Cardiac muscle cell (in vitro differentiated cells and primary cell): ENCODE measurements at regions not wholly inside any gene's neighbourhood (a gene's known extent, or its start where the extent isn't known, plus 50 kb on each side); places are given as distances from the start of the nearest gene placed in this dataset.
A peak's percentile ranks its signal among the peaks of the same experiment; 100 is the strongest.

Source experiments
- DNase-seq, 2 donors: peaks; one replicate each; pipeline versions ENCODE4 v3.0.0 to v3.0.0-alpha.2; 2010 to 2017; ENCODE audit warnings: low read depth in 1 of 2, low spot score in 1 of 2
- H3K27ac ChIP-seq: fragments of 200-600 bp; sonication (generic); 2 replicates; pipeline ENCODE4 v1.5.1; 2016
- H3K27me3 ChIP-seq: fragments of 200-600 bp; sonication (generic); 2 replicates; pipeline ENCODE4 v1.6.0; 2016; ENCODE audit warnings: control low read depth
- H3K36me3 ChIP-seq: fragments of 200-600 bp; sonication (generic); 2 replicates; pipeline ENCODE4 v1.5.1; 2016; ENCODE audit warnings: control low read depth
- H3K4me1 ChIP-seq: fragments of 200-600 bp; sonication (generic); 2 replicates; pipeline ENCODE4 v1.8.1; 2017; ENCODE audit warnings: low read depth, mild to moderate bottlenecking, mixed run types
- H3K4me3 ChIP-seq: fragments of 200-600 bp; sonication (generic); 2 replicates; pipeline ENCODE4 v1.5.1; 2016; ENCODE audit warnings: mild to moderate bottlenecking
- H3K9me3 ChIP-seq: fragments of 200-600 bp; sonication (generic); 2 replicates; pipeline ENCODE4 v1.5.1; 2017; ENCODE audit warnings: low read depth, mild to moderate bottlenecking, control low read depth
- CTCF ChIP-seq: IDR thresholded peaks from 2 replicates; pipeline ENCODE4 v1.5.1; 2012; ENCODE audit warnings: low read depth, mild to moderate bottlenecking, low read length

DNA sequence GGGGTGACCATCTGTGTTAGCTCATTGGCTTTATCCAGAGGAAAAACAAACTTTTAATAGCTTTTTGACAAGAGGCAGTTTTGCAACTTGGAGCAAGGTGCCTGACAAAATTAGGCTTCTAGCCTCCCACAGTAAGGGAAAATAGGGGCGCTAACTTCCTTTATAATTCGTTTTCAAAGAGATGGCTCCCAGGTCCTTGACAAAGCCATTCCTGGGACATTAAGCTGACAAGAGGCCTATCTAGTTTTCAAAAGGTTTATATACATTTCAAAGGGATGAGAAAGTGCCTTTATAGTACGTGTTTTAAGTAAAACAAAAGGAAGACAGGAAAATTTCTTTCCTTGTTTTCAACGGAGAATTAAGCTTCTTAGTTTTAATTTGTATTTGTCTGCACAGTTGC, 159.4 kb upstream of the GCFC2 start:
- no peaks in the 10 kb centered on the region for H3K27me3 ChIP-seq
- no peak for DNase-seq
- H3K9me3 ChIP-seq = no peaks in the 10 kb centered on the region
- H3K4me1 ChIP-seq = no peaks in the 10 kb centered on the region
- no peak for TF ChIP-seq CTCF
- no peak overlapping the region for H3K27ac ChIP-seq
- H3K4me3 ChIP-seq = no peak overlapping the region
- H3K36me3 ChIP-seq = no peaks in the 10 kb centered on the region

DNA sequence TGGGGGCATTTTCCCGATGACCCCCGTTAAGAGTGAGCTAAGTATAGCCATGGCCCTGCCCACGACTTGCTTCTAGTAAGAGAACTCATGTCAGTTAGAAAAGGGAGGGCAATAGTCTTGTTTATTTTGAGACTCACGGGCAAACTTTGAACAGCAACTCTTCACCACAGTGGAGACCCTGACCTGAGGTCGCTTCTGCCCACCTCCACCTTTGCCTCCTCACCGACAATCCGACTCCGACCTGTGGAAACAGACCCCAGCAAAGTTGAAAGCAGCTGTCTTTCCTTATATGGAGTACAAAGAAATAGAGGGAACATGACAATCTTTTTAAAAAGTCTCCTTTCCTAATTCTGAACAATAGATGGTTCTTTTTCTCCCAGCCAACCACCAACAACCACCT, 155.0 kb upstream of the GCFC2 start:
- no peak for TF ChIP-seq CTCF
- Histone ChIP-seq H3K9me3 (no peaks in the 10 kb centered on the region), H3K4me3 (no peak overlapping the region), H3K36me3 (no peaks in the 10 kb centered on the region), H3K27me3 (no peaks in the 10 kb centered on the region), H3K4me1 (no peaks in the 10 kb centered on the region), H3K27ac (no peak overlapping the region)
- no peak for DNase-seq

- no peaks in the 10 kb centered on the region for H3K27me3 ChIP-seq
- H3K27ac ChIP-seq = no peak overlapping the region
- no peak for DNase-seq
These were observed 154.4 kb upstream of the GCFC2 start for GRCh38 chr2:75865083-75865482.

GRCh38 chr2:75862547-75862946, 151.8 kb upstream of the GCFC2 start:
- Histone ChIP-seq H3K4me3 (no peak overlapping the region), H3K9me3 (no peaks in the 10 kb centered on the region), H3K4me1 (no peaks in the 10 kb centered on the region), H3K27me3 (no peaks in the 10 kb centered on the region), H3K27ac (no peak overlapping the region), H3K36me3 (no peaks in the 10 kb centered on the region)
- DNase-seq = no peak
- TF ChIP-seq CTCF = no peak

More at GRCh38 chr2:75865083-75865482, 154.4 kb upstream of the GCFC2 start:
- Histone ChIP-seq H3K9me3 (no peaks in the 10 kb centered on the region), H3K4me3 (no peak overlapping the region), H3K4me1 (no peaks in the 10 kb centered on the region), H3K36me3 (no peaks in the 10 kb centered on the region)
- no peak for TF ChIP-seq CTCF

DNA sequence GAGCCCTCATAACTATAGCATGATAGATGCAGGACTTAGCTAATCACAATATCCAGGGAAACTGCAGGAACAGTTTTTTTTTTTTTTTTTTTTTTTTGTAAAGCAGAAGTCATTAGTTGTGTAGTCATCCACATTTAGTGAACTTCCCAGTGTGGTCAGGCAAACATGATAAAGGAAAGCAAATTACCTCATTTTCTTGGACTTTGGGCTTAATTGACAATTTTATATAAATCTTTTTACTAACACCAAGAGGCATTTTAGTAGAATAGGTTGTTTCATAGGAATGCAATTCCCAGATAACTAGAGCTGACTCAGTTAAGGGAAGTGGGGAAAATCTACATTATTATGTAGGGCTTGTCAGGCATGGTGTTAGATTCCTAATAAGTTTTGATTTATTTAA, 142.7 kb upstream of the GCFC2 start:
- Histone ChIP-seq H3K27me3 (no peaks in the 10 kb centered on the region), H3K4me1 (no peaks in the 10 kb centered on the region), H3K27ac (no peak overlapping the region), H3K9me3 (no peaks in the 10 kb centered on the region), H3K4me3 (no peak overlapping the region), H3K36me3 (no peaks in the 10 kb centered on the region)
- DNase-seq = peak in 1 of 2 donors; percentile 14
- TF ChIP-seq CTCF = no peak

DNA sequence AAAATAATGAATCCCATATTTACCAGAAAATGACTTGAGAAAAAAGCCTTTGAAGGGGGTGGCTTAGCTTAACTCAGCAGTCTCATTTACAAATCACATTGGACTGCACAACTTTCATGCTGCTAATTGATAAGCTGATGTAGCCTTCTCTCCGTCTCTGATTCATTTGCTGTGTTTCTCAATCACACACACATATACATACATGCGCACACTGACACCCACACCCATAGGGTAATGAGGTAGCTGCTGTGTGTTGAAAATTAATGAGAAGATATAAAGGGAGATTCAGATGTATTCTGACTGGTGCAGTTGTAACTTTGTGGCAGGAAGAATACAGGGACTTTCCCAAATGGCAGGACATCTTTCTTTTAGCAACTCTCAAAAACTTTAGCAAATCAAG, 141.9 kb upstream of the GCFC2 start:
- H3K27ac ChIP-seq = no peak overlapping the region
- TF ChIP-seq CTCF = no peak
- no peak for DNase-seq

More for the DNA sequence above, 141.9 kb upstream of the GCFC2 start:
- Histone ChIP-seq H3K9me3 (no peaks in the 10 kb centered on the region), H3K27me3 (no peaks in the 10 kb centered on the region), H3K4me3 (no peak overlapping the region), H3K36me3 (no peaks in the 10 kb centered on the region), H3K4me1 (no peaks in the 10 kb centered on the region)
